ENCODE measurements at regions not wholly inside any gene's neighbourhood (a gene's known extent, or its start where the extent isn't known, plus 50 kb on each side); places are given as distances from the start of the nearest gene placed in this dataset.

- Histone ChIP-seq H3K4me3 (no peak overlapping the region), H3K9me3 (no peaks in the 10 kb centered on the region), H3K27me3 (no peaks in the 10 kb centered on the region), H3K4me1 (ENCODE audit: insufficient read depth) (no peaks in the 10 kb centered on the region), H3K27ac (no peak overlapping the region), H3K36me3 (no peaks in the 10 kb centered on the region)
- 73 to 84% (median 83%) methylated on average over 6 of the region's 6 CpGs for WGBS, 3 donors
- intact Hi-C loops (cut with DNase I): no loop called here
- DNase-seq: peak in 1 of 5 donors; percentile 5
- no peak for TF ChIP-seq CTCF (IDR thresholded peaks at IDR 0.05)
- no peak for TF ChIP-seq EP300 (IDR thresholded peaks at IDR 0.05)
- TF ChIP-seq POLR2A (IDR thresholded peaks at IDR 0.05): no peak
These were observed 132.0 kb downstream of the INHBB start for GRCh38 chr2:120477831-120478481.

- H3K9me3 ChIP-seq: no peaks in the 10 kb centered on the region
- WGBS, 3 donors: 60 to 62% (median 61%) methylated on average over 9 of the region's 9 CpGs
- no peak overlapping the region for H3K4me3 ChIP-seq
- DNase-seq: peak in 1 of 5 donors; percentile 17
- intact Hi-C loops (cut with DNase I): no loop called here
- H3K36me3 ChIP-seq: no peaks in the 10 kb centered on the region
- TF ChIP-seq EP300 (IDR thresholded peaks at IDR 0.05) (no peak), CTCF (IDR thresholded peaks at IDR 0.05) (no peak), POLR2A (IDR thresholded peaks at IDR 0.05) (no peak)
- no peak overlapping the region for H3K27ac ChIP-seq
- H3K27me3 ChIP-seq: no peaks in the 10 kb centered on the region
- no peaks in the 10 kb centered on the region for H3K4me1 ChIP-seq (ENCODE audit: insufficient read depth)
These were observed 134.5 kb downstream of the INHBB start for GRCh38 chr2:120480346-120480902.

- Histone ChIP-seq H3K9me3 (no peaks in the 10 kb centered on the region), H3K4me1 (ENCODE audit: insufficient read depth) (no peaks in the 10 kb centered on the region), H3K4me3 (no peak overlapping the region), H3K27me3 (no peaks in the 10 kb centered on the region), H3K27ac (no peak overlapping the region), H3K36me3 (no peaks in the 10 kb centered on the region)
- 91 to 97% (median 95%) methylated on average over 5 of the region's 5 CpGs for WGBS, 3 donors
- no peak for TF ChIP-seq POLR2A (IDR thresholded peaks at IDR 0.05)
- TF ChIP-seq EP300 (IDR thresholded peaks at IDR 0.05): no peak
- no peak for TF ChIP-seq CTCF (IDR thresholded peaks at IDR 0.05)
- intact Hi-C loops (cut with DNase I): no loop called here
- no peak for DNase-seq
These were observed 135.0 kb downstream of the INHBB start for GRCh38 chr2:120480903-120481445.

- Histone ChIP-seq H3K36me3 (no peaks in the 10 kb centered on the region), H3K4me1 (ENCODE audit: insufficient read depth) (no peaks in the 10 kb centered on the region), H3K9me3 (no peaks in the 10 kb centered on the region), H3K27ac (no peak overlapping the region), H3K27me3 (no peaks in the 10 kb centered on the region), H3K4me3 (no peak overlapping the region)
- WGBS, 3 donors: 90 to 96% (median 96%) methylated on average over 17 of the region's 17 CpGs
- DNase-seq: peak in 1 of 5 donors; percentile 13
- no peak for TF ChIP-seq POLR2A (IDR thresholded peaks at IDR 0.05)
- no peak for TF ChIP-seq EP300 (IDR thresholded peaks at IDR 0.05)
- no peak for TF ChIP-seq CTCF (IDR thresholded peaks at IDR 0.05)
- intact Hi-C loops (cut with DNase I): no loop called here
These were observed 135.7 kb downstream of the INHBB start for GRCh38 chr2:120481446-120482194.
